GM10266 (cell line): ENCODE measurements at regions not wholly inside any gene's neighbourhood (a gene's known extent, or its start where the extent isn't known, plus 50 kb on each side); places are given as distances from the start of the nearest gene placed in this dataset.
"Not testable (repeated sequence)": the region's sequence is repeated elsewhere in the genome, so short reads cannot be mapped to it uniquely, and the experiment has no call there.

ENCODE experiments used
- DNase-seq: peaks from one replicate; pipeline ENCODE4 v3.0.0; 2012; ENCODE audit errors: extremely low spot score
- CTCF ChIP-seq: IDR thresholded peaks from 2 replicates; pipeline ENCODE4 v1.5.1; 2012; ENCODE audit warnings: mild to moderate bottlenecking, low read depth; ENCODE audit not compliant: control insufficient read depth, insufficient read depth; ENCODE audit errors: missing control alignments

- TF ChIP-seq CTCF, result no peak
- no peak for DNase-seq
Measured at GRCh38 chr5:1657161-1657741, 133.5 kb upstream of the LPCAT1 start.

GRCh38 chr5:1656271-1656975 lies 132.7 kb upstream of the LPCAT1 start:
- no peak for DNase-seq
- TF ChIP-seq CTCF, result no peak

- DNase-seq, result no peak
- no peak for TF ChIP-seq CTCF
Measured at GRCh38 chr5:1655496-1656270, 131.9 kb upstream of the LPCAT1 start.

- no peak for TF ChIP-seq CTCF
- no peak for DNase-seq
Measured at GRCh38 chr5:1654786-1655495, 131.2 kb upstream of the LPCAT1 start.

- peak; percentile 44 for TF ChIP-seq CTCF
- DNase-seq, result not testable (repeated sequence)
Measured at GRCh38 chr5:1653698-1654651, 130.2 kb upstream of the LPCAT1 start.

GRCh38 chr5:1652873-1653697 lies 129.3 kb upstream of the LPCAT1 start:
- TF ChIP-seq CTCF, result no peak
- DNase-seq, result no peak
